SU-DHL-6 (cell line): ENCODE measurements at regions not wholly inside any gene's neighbourhood (a gene's known extent, or its start where the extent isn't known, plus 50 kb on each side); places are given as distances from the start of the nearest gene placed in this dataset.

Source experiments
- CTCF ChIP-seq: fragments of 200-600 bp; sonication (generic); IDR thresholded peaks from one replicate; pipeline ENCODE4 v1.5.1; 2017; ENCODE audit warnings: antibody characterized with exemption, mild to moderate bottlenecking, low read length, moderate library complexity; ENCODE audit not compliant: insufficient read depth, poor library complexity, severe bottlenecking
- EZH2phosphoT487 ChIP-seq: fragments of 200-600 bp; sonication (generic), shearing (Covaris generic); conservative IDR thresholded peaks from 2 replicates; pipeline ENCODE4 v1.6.1; 2018; ENCODE audit warnings: mild to moderate bottlenecking, antibody characterized with exemption, low read length, moderate library complexity, mixed read lengths

- no peak for TF ChIP-seq CTCF
- TF ChIP-seq EZH2phosphoT487, result no peak
Observed at GRCh38 chr15:70357453-70357852, 259.7 kb upstream of the TLE3 start.
